ENCODE measurements at regions not wholly inside any gene's neighbourhood (a gene's known extent, or its start where the extent isn't known, plus 50 kb on each side); places are given as distances from the start of the nearest gene placed in this dataset.

DNA sequence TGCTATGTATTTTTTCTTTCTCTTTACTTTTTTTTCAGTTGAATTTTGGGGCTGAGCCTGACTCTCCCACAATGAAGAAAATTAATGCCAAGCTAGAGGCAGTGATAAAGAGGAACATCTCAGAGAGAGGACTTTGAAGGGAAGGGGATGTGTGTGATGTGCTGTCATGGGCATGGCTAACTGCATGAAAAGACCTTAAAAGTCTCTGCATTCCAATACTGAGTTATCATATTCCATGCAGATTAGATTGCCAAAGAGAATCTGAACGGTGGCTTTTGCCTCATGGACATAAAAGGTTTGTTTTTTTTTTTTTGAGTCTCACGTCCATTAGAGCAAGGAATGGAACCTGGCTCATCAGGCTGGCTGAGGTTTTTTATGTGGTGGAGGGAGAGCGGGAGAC lies 213.9 kb downstream of the PIK3C3 start:
- H3K27ac ChIP-seq (ENCODE audit: low read depth in 2 of 2, low read length in 1 of 2): no peak overlapping the region
- ChIA-PET CTCF (no interaction called here), POLR2A (no interaction called here)
- H3K9me3 ChIP-seq: no peaks in the 10 kb centered on the region
- TF ChIP-seq, protein P1, sequence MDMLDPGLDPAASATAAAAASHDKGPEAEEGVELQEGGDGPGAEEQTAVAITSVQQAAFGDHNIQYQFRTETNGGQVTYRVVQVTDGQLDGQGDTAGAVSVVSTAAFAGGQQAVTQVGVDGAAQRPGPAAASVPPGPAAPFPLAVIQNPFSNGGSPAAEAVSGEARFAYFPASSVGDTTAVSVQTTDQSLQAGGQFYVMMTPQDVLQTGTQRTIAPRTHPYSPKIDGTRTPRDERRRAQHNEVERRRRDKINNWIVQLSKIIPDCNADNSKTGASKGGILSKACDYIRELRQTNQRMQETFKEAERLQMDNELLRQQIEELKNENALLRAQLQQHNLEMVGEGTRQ (IDR thresholded peaks at IDR 0.05; ENCODE audit: borderline replicate concordance, low read depth, low read length): no peak
- TF ChIP-seq GABPA (IDR thresholded peaks at IDR 0.05; ENCODE audit: low read depth): no peak
- no peak for TF ChIP-seq RAD21 (IDR thresholded peaks at IDR 0.05; ENCODE audit: low read length)
- TF ChIP-seq CHD2 (IDR thresholded peaks at IDR 0.05; ENCODE audit: low read length, partially characterized antibody): no peak
- no peak for TF ChIP-seq NFIC (IDR thresholded peaks at IDR 0.05; ENCODE audit: borderline replicate concordance)
- no peak for TF ChIP-seq FOXJ3 (CRISPR knock-in tag; IDR thresholded peaks at IDR 0.05)
- H3K79me2 ChIP-seq (ENCODE audit: insufficient read depth): no peaks in the 10 kb centered on the region
- H2AFZ ChIP-seq (ENCODE audit: low read depth): no peak overlapping the region
- H3F3A ChIP-seq (replicated peaks; ENCODE audit: insufficient read depth): no peaks in the 10 kb centered on the region
- H3K4me3 ChIP-seq (ENCODE audit: low read depth in 2 of 2, low read length in 1 of 2): no peak overlapping the region
- H3K9ac ChIP-seq: no peak overlapping the region
- DNase-seq: no peak
- H3K4me1 ChIP-seq (ENCODE audit: control insufficient read depth in 1 of 2, insufficient read depth in 2 of 2, low read depth in 1 of 2, low read length in 1 of 2): no peaks in the 10 kb centered on the region
- 42% methylated on average over 3 of the region's 3 CpGs for WGBS (ENCODE audit: low lambda C conversion rate)
- H3K4me2 ChIP-seq: no peak overlapping the region
- H3K36me3 ChIP-seq (replicated peaks in 1 of 2; ENCODE audit: control insufficient read depth in 1 of 2, insufficient read depth in 2 of 2, low read length in 1 of 2): no peaks in the 10 kb centered on the region
- H3K9me2 ChIP-seq: no peaks in the 10 kb centered on the region
- no peaks in the 10 kb centered on the region for H3K27me3 ChIP-seq (ENCODE audit: insufficient read depth)
- H4K20me1 ChIP-seq (ENCODE audit: insufficient read depth): no peaks in the 10 kb centered on the region

DNA sequence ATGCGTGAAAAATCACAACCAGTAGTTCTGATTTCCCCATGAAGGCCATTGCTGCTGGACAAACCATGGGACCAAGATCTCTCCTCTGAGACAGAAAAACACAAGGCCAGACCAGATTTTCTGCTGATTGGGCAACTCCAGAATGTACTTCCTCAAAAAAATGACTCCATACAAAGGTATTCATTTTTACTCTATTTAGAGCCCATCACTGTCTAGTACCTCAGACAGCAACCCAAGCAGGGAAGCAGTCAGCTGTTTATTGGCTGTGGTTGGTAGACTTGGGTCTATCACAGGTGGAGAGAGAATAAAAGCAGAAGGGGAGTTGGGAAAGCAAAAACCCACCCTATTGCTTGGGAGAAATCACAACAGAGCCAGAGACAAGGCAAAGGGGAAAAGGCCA lies 219.9 kb downstream of the PIK3C3 start:
- POLR2A ChIA-PET: no interaction called here
- Histone ChIP-seq H3K27ac (ENCODE audit: low read depth in 2 of 2, low read length in 1 of 2) (no peak overlapping the region), H3K9me3 (no peaks in the 10 kb centered on the region), H3K4me3 (ENCODE audit: low read depth in 2 of 2, low read length in 1 of 2) (no peak overlapping the region), H3K27me3 (ENCODE audit: insufficient read depth) (no peaks in the 10 kb centered on the region), H3K36me3 (replicated peaks in 1 of 2; ENCODE audit: control insufficient read depth in 1 of 2, insufficient read depth in 2 of 2, low read length in 1 of 2) (no peaks in the 10 kb centered on the region), H3K79me2 (ENCODE audit: insufficient read depth) (no peaks in the 10 kb centered on the region), H3F3A (replicated peaks; ENCODE audit: insufficient read depth) (no peaks in the 10 kb centered on the region), H3K9ac (no peak overlapping the region), H4K20me1 (ENCODE audit: insufficient read depth) (no peaks in the 10 kb centered on the region), H2AFZ (ENCODE audit: low read depth) (no peak overlapping the region), H3K4me2 (no peak overlapping the region), H3K9me2 (no peaks in the 10 kb centered on the region), H3K4me1 (ENCODE audit: control insufficient read depth in 1 of 2, insufficient read depth in 2 of 2, low read depth in 1 of 2, low read length in 1 of 2) (peaks cover 0 to 4% of the 10 kb centered on the region in 2 experiments; a peak in 1 of 4 replicates)
- 70% methylated on average over 1 of the region's 1 CpG for WGBS (ENCODE audit: low lambda C conversion rate)
- TF ChIP-seq, protein P2, sequence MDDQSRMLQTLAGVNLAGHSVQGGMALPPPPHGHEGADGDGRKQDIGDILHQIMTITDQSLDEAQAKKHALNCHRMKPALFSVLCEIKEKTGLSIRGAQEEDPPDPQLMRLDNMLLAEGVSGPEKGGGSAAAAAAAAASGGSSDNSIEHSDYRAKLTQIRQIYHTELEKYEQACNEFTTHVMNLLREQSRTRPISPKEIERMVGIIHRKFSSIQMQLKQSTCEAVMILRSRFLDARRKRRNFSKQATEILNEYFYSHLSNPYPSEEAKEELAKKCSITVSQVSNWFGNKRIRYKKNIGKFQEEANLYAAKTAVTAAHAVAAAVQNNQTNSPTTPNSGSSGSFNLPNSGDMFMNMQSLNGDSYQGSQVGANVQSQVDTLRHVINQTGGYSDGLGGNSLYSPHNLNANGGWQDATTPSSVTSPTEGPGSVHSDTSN (IDR thresholded peaks at IDR 0.05): no peak
- no peak for TF ChIP-seq NFIC (IDR thresholded peaks at IDR 0.05; ENCODE audit: borderline replicate concordance)
- TF ChIP-seq, protein P3, sequence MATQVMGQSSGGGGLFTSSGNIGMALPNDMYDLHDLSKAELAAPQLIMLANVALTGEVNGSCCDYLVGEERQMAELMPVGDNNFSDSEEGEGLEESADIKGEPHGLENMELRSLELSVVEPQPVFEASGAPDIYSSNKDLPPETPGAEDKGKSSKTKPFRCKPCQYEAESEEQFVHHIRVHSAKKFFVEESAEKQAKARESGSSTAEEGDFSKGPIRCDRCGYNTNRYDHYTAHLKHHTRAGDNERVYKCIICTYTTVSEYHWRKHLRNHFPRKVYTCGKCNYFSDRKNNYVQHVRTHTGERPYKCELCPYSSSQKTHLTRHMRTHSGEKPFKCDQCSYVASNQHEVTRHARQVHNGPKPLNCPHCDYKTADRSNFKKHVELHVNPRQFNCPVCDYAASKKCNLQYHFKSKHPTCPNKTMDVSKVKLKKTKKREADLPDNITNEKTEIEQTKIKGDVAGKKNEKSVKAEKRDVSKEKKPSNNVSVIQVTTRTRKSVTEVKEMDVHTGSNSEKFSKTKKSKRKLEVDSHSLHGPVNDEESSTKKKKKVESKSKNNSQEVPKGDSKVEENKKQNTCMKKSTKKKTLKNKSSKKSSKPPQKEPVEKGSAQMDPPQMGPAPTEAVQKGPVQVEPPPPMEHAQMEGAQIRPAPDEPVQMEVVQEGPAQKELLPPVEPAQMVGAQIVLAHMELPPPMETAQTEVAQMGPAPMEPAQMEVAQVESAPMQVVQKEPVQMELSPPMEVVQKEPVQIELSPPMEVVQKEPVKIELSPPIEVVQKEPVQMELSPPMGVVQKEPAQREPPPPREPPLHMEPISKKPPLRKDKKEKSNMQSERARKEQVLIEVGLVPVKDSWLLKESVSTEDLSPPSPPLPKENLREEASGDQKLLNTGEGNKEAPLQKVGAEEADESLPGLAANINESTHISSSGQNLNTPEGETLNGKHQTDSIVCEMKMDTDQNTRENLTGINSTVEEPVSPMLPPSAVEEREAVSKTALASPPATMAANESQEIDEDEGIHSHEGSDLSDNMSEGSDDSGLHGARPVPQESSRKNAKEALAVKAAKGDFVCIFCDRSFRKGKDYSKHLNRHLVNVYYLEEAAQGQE (IDR thresholded peaks at IDR 0.05; ENCODE audit: low read depth, low read length): peak; percentile 96
- CTCF ChIA-PET: interaction anchor here (0.6 to 1.0 kb wide), 2 partner anchors 223 to 426 kb away, joined by 3 read pairs; no protein-coding TSS in a partner anchor
- no peak for DNase-seq
